Right forelimb (tissue), 1 donor: ENCODE measurements at regions not wholly inside any gene's neighbourhood (a gene's known extent, or its start where the extent isn't known, plus 50 kb on each side); places are given as distances from the start of the nearest gene placed in this dataset.

Experiments used
- DNase-seq: peaks from one replicate; pipeline ENCODE4 v3.0.0-alpha.2; 2018

DNA sequence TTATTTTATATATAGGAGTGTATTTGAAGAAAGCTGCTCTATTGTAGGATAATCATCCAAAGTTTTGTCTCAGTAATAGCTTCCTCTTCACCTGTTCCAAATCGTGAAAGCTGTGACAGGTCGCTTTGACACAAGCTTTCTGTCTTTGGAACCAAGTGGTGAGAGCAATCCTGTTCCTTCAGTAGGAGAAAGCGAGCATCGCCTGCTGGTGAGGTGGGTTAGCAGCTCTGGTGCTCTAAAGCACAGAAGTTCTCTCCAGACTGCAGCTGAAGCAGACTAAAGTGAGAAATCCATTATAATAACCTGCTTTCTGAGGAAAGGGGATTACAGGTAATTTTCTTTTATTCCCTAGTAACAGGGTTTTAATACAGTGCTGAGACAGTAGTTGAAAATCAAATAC, 803.8 kb downstream of the ADGRL2 start:
- no peak for DNase-seq

- DNase-seq: no peak
Measured at GRCh38 chr1:82600314-82600713, 799.6 kb downstream of the ADGRL2 start.

- DNase-seq: no peak
Measured at GRCh38 chr1:82598812-82599211, 798.1 kb downstream of the ADGRL2 start.

- no peak for DNase-seq
Measured at GRCh38 chr1:82598337-82598736, 797.6 kb downstream of the ADGRL2 start.

- no peak for DNase-seq
Measured at GRCh38 chr1:82597649-82598048, 796.9 kb downstream of the ADGRL2 start.

- DNase-seq: no peak
Measured at GRCh38 chr1:82597141-82597540, 796.4 kb downstream of the ADGRL2 start.

- no peak for DNase-seq
Measured at GRCh38 chr1:82593561-82593960, 792.8 kb downstream of the ADGRL2 start.

DNA sequence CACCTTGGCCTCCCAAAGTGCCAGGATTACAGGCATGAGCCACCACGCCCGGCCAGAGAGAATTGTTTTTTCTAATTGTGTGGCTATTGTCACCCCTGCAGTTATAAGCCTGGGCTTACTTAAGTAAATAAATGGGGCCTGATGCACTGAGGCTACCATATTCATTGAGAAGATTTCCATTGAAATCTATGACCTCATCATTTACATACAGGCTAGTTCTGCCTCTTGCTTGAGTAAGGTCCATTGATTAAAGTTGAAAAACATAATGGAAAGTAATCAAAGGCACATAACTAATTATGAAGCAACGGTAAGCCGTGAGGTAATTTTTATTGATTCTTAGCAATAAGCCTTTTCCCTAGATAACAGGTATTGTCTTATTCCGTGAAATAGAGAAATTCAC, 788.9 kb downstream of the ADGRL2 start:
- DNase-seq: no peak

- DNase-seq: no peak
Measured at GRCh38 chr1:82587371-82587770, 786.6 kb downstream of the ADGRL2 start.

DNA sequence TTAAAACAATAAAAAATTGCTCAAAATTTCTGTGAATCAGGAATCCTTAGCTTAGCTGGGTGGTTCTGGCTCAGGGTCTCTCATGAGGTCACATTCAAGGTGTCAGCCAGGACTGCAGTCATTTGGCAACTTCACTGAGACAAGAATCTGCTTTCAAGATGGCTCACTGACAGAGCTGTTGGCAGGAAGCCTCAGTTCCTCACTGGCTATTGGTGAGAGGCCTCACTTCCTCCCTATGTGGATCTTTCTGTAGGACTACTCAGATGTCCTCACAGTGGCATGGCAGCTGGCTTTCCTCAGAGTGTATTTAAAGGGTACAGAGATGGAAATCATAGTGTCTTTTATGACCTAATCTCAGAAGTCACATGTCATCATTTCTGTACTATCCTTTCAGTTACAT, 785.7 kb downstream of the ADGRL2 start:
- DNase-seq: peak; percentile 77

- DNase-seq: no peak
Measured at GRCh38 chr1:82582347-82582746, 781.6 kb downstream of the ADGRL2 start.

GRCh38 chr1:82578086-82578726, 777.5 kb downstream of the ADGRL2 start:
- no peak for DNase-seq

- no peak for DNase-seq
Measured at GRCh38 chr1:82567348-82567747, 766.6 kb downstream of the ADGRL2 start.

DNA sequence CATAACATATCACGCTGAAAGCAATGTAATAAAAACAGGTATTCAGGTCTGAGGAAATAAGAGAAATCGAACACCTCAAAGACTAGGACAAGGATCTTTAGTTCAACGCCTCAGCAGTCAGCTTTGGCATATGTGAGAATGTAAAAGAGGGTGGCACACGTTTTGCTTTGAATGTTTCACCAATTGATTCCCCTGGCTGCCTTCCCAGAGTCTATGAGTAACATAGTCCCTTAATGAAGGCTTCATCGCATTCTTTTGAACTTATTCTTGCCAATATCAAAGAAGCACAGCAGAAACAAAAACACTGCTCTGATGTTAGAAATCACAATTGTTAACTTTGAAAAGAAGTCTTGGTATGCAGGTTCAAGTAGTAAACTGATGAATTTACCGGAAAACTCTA, 764.8 kb downstream of the ADGRL2 start:
- DNase-seq: no peak

GRCh38 chr1:82565146-82565545, 764.4 kb downstream of the ADGRL2 start:
- no peak for DNase-seq

DNA sequence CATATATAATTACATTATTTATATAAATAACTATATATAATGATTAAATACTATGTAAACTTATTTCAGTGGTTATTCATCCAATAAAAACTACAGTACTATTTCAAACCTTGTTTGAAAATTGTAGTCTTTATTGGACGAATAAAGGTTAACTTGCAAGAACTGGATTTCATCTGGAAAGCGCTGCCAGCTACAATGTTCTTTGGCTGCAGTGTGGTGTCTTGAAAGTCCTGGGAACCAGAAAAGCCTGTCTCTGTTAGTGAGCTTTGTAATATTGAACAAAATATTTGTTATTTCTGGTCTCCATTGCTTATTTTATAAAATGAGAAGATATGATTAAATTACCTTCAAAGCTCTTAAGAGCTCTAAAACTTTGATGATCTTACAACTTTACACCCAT, 763.6 kb downstream of the ADGRL2 start:
- no peak for DNase-seq

- DNase-seq: no peak
Measured at GRCh38 chr1:82562448-82562847, 761.7 kb downstream of the ADGRL2 start.

DNA sequence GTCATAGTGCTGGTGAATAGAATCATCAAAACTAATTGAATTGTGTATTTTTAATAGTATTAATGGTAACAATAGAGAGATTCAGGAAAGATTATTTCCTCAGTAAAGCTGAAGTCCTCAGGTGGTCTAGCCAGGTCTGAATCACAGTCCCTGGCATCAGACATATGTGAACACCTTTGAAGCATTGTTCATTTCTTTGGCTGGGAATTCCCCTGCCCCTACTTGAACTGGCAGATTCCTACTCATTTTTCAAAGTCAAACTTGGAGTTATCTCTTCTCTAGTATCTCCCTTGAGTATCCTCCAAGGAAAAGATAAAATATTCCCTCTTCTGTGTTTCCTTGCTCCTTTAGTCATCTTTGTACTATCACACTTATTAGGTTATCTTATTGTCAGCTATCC, 759.8 kb downstream of the ADGRL2 start:
- no peak for DNase-seq

- no peak for DNase-seq
Measured at GRCh38 chr1:82555501-82555900, 754.8 kb downstream of the ADGRL2 start.

DNA sequence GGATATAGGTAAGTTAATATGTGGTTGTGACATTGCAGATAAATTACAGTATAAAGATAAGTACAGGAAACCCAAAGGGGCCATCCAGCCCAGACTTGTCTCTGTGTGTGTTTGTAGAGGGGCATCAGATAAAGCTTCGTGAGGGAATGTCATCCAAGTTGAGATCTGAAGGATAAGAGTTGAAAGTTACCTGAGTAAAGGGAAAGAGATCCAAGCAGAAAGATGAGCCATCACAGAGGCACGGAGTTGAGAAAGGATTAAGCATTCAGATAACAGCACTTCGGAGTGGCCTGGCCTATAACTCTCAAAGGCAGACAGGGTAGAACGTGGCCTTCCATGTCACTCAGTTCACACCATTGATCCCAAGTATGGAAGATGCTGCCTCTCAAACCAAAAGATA, 749.1 kb downstream of the ADGRL2 start:
- DNase-seq: no peak

- DNase-seq: no peak
Measured at GRCh38 chr1:82542766-82543165, 742.0 kb downstream of the ADGRL2 start.

GRCh38 chr1:82542141-82542540, 741.4 kb downstream of the ADGRL2 start:
- DNase-seq: no peak

DNA sequence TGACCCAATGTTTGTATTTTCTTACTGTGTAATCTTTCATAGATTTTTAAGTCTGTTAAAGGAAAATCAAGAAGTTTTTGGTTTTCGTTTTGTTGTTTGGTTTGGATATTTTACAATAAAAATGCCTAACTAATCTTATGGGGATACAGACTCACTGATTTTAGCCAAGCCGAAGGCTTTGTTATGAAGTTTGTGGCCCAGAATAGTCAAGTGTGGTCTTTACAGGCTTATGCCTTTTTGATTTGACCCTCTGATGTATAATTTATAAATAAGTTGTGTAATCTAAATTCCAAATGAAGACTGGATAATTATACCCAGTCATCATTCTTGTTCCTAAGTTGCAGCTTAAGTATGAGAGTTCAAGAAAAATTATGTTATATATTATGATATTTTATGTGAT, 739.3 kb downstream of the ADGRL2 start:
- DNase-seq: no peak

DNA sequence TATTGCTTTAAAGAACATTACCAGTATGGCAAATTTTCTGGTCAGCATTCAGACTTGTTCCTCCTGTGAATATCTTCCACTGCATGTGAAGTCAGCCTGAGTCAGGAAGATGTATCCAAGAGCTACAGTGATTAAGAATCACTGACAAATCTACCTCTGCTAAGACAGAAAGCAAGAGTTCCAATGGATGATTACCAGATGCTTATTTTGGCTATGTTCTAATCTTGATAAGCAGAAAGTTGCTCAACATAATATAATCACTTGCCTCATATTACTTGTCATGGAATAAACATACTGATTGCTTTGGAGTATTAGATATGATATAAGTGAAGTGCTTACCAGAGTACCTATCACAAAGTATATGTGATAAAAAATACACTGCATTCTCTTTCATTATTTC, 738.1 kb downstream of the ADGRL2 start:
- DNase-seq: no peak

- DNase-seq: no peak
Measured at GRCh38 chr1:82534996-82535395, 734.3 kb downstream of the ADGRL2 start.

DNA sequence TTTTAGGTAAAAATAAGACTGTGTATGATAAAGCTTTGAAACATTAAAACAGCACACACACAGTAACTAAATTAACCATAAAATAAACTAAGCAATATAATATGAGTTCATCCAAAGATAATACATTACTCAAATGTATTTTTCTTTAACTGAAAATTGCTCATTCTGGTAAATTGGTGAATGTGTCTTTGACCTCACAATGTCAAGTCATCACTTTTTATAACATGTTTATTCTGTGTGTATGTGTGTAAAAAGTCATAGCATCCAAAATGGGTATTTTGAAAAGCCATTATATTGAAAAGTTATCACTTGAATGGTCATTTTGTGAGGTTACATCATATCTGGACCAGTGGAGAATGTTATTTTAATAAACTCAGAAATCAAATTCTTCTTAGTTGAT, 724.6 kb downstream of the ADGRL2 start:
- no peak for DNase-seq
